ENCODE measurements at regions not wholly inside any gene's neighbourhood (a gene's known extent, or its start where the extent isn't known, plus 50 kb on each side); places are given as distances from the start of the nearest gene placed in this dataset.

GRCh38 chr15:96089405-96090058 lies 241.0 kb upstream of the NR2F2 start:
- TF ChIP-seq SUZ12 (IDR thresholded peaks at IDR 0.05; ENCODE audit: extremely low read depth, insufficient read depth, insufficient read length) (no peak), ZNF274 (IDR thresholded peaks at IDR 0.05; ENCODE audit: low read depth, low read length) (no peak)
